HL-60 (cell line): ENCODE measurements at regions not wholly inside any gene's neighbourhood (a gene's known extent, or its start where the extent isn't known, plus 50 kb on each side); places are given as distances from the start of the nearest gene placed in this dataset.

Experiments
- DNase-seq, 2 experiments: peaks; one replicate each; pipeline ENCODE4 v3.0.0-alpha.2; 2010 to 2020; ENCODE audit warnings: low read depth in 1 of 2, low spot score in 1 of 2
- H3K27ac ChIP-seq: fragments of 250-450 bp; sonication (Bioruptor Pico); replicated peaks from 2 replicates; pipeline ENCODE4 v1.5.1; 2020; ENCODE audit warnings: mild to moderate bottlenecking, moderate library complexity
- H3K27me3 ChIP-seq: fragments of 250-450 bp; sonication (Bioruptor Pico); 2 replicates; pipeline ENCODE4 v1.5.1; 2021; ENCODE audit warnings: mild to moderate bottlenecking, moderate library complexity; ENCODE audit not compliant: insufficient read depth, poor library complexity, severe bottlenecking
- H3K4me3 ChIP-seq: replicated peaks from 2 replicates; pipeline ENCODE4 v1.5.1; 2011; ENCODE audit warnings: mild to moderate bottlenecking, control low read depth, low read length; ENCODE audit not compliant: insufficient read depth
- CTCF ChIP-seq: IDR thresholded peaks from one replicate; pipeline ENCODE4 v1.5.1; 2011; ENCODE audit warnings: low read length, control low read depth, inconsistent platforms; ENCODE audit not compliant: insufficient read depth
- GABPA ChIP-seq: IDR thresholded peaks from 2 replicates; pipeline ENCODE4 v1.6.1; 2012; ENCODE audit warnings: low read depth
- POLR2AphosphoS5 ChIP-seq: IDR thresholded peaks from 2 replicates; pipeline ENCODE4 v1.6.1; 2012; ENCODE audit warnings: low read depth
- SPI1 ChIP-seq: IDR thresholded peaks from 2 replicates; pipeline ENCODE4 v1.6.1; 2012; ENCODE audit warnings: low read depth, mild to moderate bottlenecking, borderline replicate concordance
- TF ChIP-seq, protein P1 (sequence below): IDR thresholded peaks from 2 replicates; pipeline ENCODE4 v1.6.1; 2012; ENCODE audit warnings: low read depth; ENCODE audit not compliant: insufficient replicate concordance

GRCh38 chr12:132422040-132422380 is 67.9 kb upstream of the FBRSL1 start:
- TF ChIP-seq POLR2AphosphoS5, result no peak
- TF ChIP-seq, protein P1, sequence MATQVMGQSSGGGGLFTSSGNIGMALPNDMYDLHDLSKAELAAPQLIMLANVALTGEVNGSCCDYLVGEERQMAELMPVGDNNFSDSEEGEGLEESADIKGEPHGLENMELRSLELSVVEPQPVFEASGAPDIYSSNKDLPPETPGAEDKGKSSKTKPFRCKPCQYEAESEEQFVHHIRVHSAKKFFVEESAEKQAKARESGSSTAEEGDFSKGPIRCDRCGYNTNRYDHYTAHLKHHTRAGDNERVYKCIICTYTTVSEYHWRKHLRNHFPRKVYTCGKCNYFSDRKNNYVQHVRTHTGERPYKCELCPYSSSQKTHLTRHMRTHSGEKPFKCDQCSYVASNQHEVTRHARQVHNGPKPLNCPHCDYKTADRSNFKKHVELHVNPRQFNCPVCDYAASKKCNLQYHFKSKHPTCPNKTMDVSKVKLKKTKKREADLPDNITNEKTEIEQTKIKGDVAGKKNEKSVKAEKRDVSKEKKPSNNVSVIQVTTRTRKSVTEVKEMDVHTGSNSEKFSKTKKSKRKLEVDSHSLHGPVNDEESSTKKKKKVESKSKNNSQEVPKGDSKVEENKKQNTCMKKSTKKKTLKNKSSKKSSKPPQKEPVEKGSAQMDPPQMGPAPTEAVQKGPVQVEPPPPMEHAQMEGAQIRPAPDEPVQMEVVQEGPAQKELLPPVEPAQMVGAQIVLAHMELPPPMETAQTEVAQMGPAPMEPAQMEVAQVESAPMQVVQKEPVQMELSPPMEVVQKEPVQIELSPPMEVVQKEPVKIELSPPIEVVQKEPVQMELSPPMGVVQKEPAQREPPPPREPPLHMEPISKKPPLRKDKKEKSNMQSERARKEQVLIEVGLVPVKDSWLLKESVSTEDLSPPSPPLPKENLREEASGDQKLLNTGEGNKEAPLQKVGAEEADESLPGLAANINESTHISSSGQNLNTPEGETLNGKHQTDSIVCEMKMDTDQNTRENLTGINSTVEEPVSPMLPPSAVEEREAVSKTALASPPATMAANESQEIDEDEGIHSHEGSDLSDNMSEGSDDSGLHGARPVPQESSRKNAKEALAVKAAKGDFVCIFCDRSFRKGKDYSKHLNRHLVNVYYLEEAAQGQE, result no peak
- no peak for TF ChIP-seq CTCF
- TF ChIP-seq SPI1, result no peak
- TF ChIP-seq GABPA, result no peak
- DNase-seq, result no peak
- Histone ChIP-seq H3K27ac (no peak overlapping the region), H3K4me3 (no peak overlapping the region), H3K27me3 (peaks cover 25% of the 10 kb centered on the region)

GRCh38 chr12:132419631-132420246 is 70.2 kb upstream of the FBRSL1 start:
- H3K27me3 ChIP-seq, result peaks cover 28% of the 10 kb centered on the region
- TF ChIP-seq CTCF (no peak), GABPA (no peak), POLR2AphosphoS5 (no peak), SPI1 (no peak)
- TF ChIP-seq, protein P1, result no peak

DNA sequence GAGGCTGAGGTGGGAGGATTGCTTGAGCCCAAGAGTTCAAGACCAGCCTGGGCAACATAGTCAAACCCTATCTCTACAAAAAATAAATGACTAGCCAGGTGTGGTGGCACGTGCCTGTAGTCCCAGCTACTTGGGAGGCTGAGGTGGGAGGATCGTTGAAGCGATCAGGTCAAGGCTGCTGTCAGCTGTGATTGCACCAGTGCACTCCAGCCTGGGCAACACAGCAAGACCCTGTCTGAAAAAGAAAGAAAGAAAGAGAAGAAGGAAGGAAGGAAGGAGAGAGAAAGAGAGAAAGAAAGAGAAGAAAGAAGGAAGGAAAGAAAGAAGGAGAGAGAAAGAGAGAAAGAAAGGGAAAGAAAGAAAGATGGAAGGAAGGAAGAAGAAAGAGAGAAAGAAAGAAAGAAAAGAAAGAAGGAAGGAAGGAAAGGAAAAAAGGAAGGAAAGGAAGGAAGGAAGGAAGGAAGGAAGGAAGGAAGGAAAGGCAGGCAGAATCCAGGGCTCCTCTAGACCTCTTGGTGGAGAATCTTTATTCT is 71.5 kb upstream of the FBRSL1 start:
- TF ChIP-seq, protein P1, result no peak
- TF ChIP-seq SPI1, result no peak
- TF ChIP-seq POLR2AphosphoS5, result no peak
- no peak for TF ChIP-seq CTCF
- no peak for TF ChIP-seq GABPA
- no peak overlapping the region for H3K4me3 ChIP-seq
- no peak for DNase-seq
- peaks cover 23% of the 10 kb centered on the region for H3K27me3 ChIP-seq
- H3K27ac ChIP-seq, result no peak overlapping the region

More at GRCh38 chr12:132419631-132420246, 70.2 kb upstream of the FBRSL1 start:
- no peak for DNase-seq
- H3K27ac ChIP-seq, result no peak overlapping the region
- H3K4me3 ChIP-seq, result no peak overlapping the region
